ENCODE measurements at regions not wholly inside any gene's neighbourhood (a gene's known extent, or its start where the extent isn't known, plus 50 kb on each side); places are given as distances from the start of the nearest gene placed in this dataset.

DNA sequence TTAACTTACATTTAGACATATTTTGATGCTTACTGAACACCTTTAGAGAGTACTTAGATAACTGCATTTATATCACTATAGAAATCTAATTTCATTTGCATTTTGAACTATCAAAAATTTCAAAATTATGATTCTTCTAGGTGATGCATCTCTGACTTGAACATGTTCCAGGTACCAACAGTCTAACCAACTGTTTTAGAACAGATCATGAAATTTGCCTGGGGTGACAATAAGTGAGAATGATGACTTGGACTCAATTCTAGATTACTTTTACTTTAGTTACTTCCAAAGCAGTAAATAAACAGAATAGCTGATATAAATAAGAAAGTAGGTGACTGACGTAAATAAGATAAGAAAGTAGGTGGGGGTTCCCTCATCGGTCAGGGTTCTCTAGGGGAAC lies 307.8 kb downstream of the BCHE start:
- H3K27ac ChIP-seq (ENCODE audit: low read depth in 1 of 2, low read length in 1 of 2) = no peak overlapping the region
- H3K27me3 ChIP-seq (ENCODE audit: control insufficient read depth in 3 of 3, insufficient read depth in 3 of 3, low read length in 2 of 3) = no peaks in the 10 kb centered on the region
- 82 to 88% methylated on average over 2 of the region's 2 CpGs for WGBS, 2 donors
- H3K4me3 ChIP-seq = no peak overlapping the region
- no peak overlapping the region for H3K9ac ChIP-seq (ENCODE audit: insufficient read depth in 1 of 2, low read length in 2 of 2)
- TF ChIP-seq, protein P1, sequence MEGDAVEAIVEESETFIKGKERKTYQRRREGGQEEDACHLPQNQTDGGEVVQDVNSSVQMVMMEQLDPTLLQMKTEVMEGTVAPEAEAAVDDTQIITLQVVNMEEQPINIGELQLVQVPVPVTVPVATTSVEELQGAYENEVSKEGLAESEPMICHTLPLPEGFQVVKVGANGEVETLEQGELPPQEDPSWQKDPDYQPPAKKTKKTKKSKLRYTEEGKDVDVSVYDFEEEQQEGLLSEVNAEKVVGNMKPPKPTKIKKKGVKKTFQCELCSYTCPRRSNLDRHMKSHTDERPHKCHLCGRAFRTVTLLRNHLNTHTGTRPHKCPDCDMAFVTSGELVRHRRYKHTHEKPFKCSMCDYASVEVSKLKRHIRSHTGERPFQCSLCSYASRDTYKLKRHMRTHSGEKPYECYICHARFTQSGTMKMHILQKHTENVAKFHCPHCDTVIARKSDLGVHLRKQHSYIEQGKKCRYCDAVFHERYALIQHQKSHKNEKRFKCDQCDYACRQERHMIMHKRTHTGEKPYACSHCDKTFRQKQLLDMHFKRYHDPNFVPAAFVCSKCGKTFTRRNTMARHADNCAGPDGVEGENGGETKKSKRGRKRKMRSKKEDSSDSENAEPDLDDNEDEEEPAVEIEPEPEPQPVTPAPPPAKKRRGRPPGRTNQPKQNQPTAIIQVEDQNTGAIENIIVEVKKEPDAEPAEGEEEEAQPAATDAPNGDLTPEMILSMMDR (IDR thresholded peaks at IDR 0.05; ENCODE audit: control extremely low read depth, extremely low read depth) = no peak
- no peak for DNase-seq
- no peaks in the 10 kb centered on the region for H3K4me1 ChIP-seq (ENCODE audit: control insufficient read depth in 5 of 5, insufficient read depth in 5 of 5, low read length in 5 of 5)
- no peaks in the 10 kb centered on the region for H3K9me3 ChIP-seq (ENCODE audit: control insufficient read depth in 4 of 4, insufficient read depth in 3 of 4, low read length in 3 of 4)
- no peaks in the 10 kb centered on the region for H3K36me3 ChIP-seq (ENCODE audit: control insufficient read depth in 4 of 4, insufficient read depth in 4 of 4, low read length in 4 of 4)
- ATAC-seq (ENCODE audit: insufficient read depth, low FRiP score) = no peak

DNA sequence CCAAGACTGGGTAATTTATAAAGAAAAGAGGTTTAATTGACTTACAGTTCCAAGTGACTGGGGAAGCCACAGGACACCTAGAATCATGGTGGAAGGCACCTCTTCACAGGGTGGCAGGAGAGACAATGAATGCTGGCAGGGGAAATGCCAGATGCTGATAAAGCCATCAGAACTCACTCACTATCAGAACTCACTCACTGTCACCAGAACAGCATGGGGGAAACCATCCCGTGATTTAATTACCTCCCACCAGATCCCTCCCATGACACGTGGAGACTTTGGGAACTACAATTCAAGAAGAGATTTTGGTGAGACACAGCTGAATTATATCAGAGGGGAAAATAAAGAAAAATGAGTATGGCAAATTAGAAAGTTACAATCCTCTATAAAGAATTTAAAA lies 310.9 kb downstream of the BCHE start:
- H3K9me3 ChIP-seq (ENCODE audit: control insufficient read depth in 4 of 4, insufficient read depth in 3 of 4, low read length in 3 of 4) = no peaks in the 10 kb centered on the region
- DNase-seq (no peak), ATAC-seq (ENCODE audit: insufficient read depth, low FRiP score) (no peak)
- H3K27ac ChIP-seq (ENCODE audit: low read depth in 1 of 2, low read length in 1 of 2) = no peak overlapping the region
- WGBS, 2 donors = 34 to 35% methylated on average over 2 of the region's 2 CpGs
- H3K36me3 ChIP-seq (ENCODE audit: control insufficient read depth in 4 of 4, insufficient read depth in 4 of 4, low read length in 4 of 4) = no peaks in the 10 kb centered on the region
- H3K4me1 ChIP-seq (ENCODE audit: control insufficient read depth in 5 of 5, insufficient read depth in 5 of 5, low read length in 5 of 5) = no peaks in the 10 kb centered on the region
- H3K27me3 ChIP-seq (ENCODE audit: control insufficient read depth in 3 of 3, insufficient read depth in 3 of 3, low read length in 2 of 3) = no peaks in the 10 kb centered on the region
- H3K9ac ChIP-seq (ENCODE audit: insufficient read depth in 1 of 2, low read length in 2 of 2) = no peak overlapping the region
- H3K4me3 ChIP-seq = no peak overlapping the region
- TF ChIP-seq, protein P1 (IDR thresholded peaks at IDR 0.05; ENCODE audit: control extremely low read depth, extremely low read depth) = no peak

GRCh38 chr3:165523801-165524200 lies 313.4 kb downstream of the BCHE start:
- Histone ChIP-seq H3K27ac (ENCODE audit: low read depth in 1 of 2, low read length in 1 of 2) (no peak overlapping the region), H3K9me3 (ENCODE audit: control insufficient read depth in 4 of 4, insufficient read depth in 3 of 4, low read length in 3 of 4) (no peaks in the 10 kb centered on the region), H3K4me1 (ENCODE audit: control insufficient read depth in 5 of 5, insufficient read depth in 5 of 5, low read length in 5 of 5) (no peaks in the 10 kb centered on the region), H3K4me3 (no peak overlapping the region), H3K36me3 (ENCODE audit: control insufficient read depth in 4 of 4, insufficient read depth in 4 of 4, low read length in 4 of 4) (no peaks in the 10 kb centered on the region), H3K9ac (ENCODE audit: insufficient read depth in 1 of 2, low read length in 2 of 2) (no peak overlapping the region), H3K27me3 (ENCODE audit: control insufficient read depth in 3 of 3, insufficient read depth in 3 of 3, low read length in 2 of 3) (no peaks in the 10 kb centered on the region)
- ATAC-seq (ENCODE audit: insufficient read depth, low FRiP score) (no peak), DNase-seq (no peak)
- TF ChIP-seq, protein P1 (IDR thresholded peaks at IDR 0.05; ENCODE audit: control extremely low read depth, extremely low read depth) = no peak

GRCh38 chr3:165522386-165522785 lies 314.8 kb downstream of the BCHE start:
- TF ChIP-seq, protein P1 (IDR thresholded peaks at IDR 0.05; ENCODE audit: control extremely low read depth, extremely low read depth) = no peak
- 88 to 95% methylated on average over 1 of the region's 1 CpG for WGBS, 2 donors

More at GRCh38 chr3:165522386-165522785, 314.8 kb downstream of the BCHE start:
- ATAC-seq (ENCODE audit: insufficient read depth, low FRiP score) (no peak), DNase-seq (peak in 2 of 3 donors; percentile 4 to 36)
- Histone ChIP-seq H3K27ac (ENCODE audit: low read depth in 1 of 2, low read length in 1 of 2) (no peak overlapping the region), H3K9me3 (ENCODE audit: control insufficient read depth in 4 of 4, insufficient read depth in 3 of 4, low read length in 3 of 4) (no peaks in the 10 kb centered on the region), H3K36me3 (ENCODE audit: control insufficient read depth in 4 of 4, insufficient read depth in 4 of 4, low read length in 4 of 4) (no peaks in the 10 kb centered on the region), H3K9ac (ENCODE audit: insufficient read depth in 1 of 2, low read length in 2 of 2) (no peak overlapping the region), H3K27me3 (ENCODE audit: control insufficient read depth in 3 of 3, insufficient read depth in 3 of 3, low read length in 2 of 3) (no peaks in the 10 kb centered on the region), H3K4me3 (no peak overlapping the region), H3K4me1 (ENCODE audit: control insufficient read depth in 5 of 5, insufficient read depth in 5 of 5, low read length in 5 of 5) (no peaks in the 10 kb centered on the region)
